Hippocampal formation (tissue), 2 donors: ENCODE measurements at regions not wholly inside any gene's neighbourhood (a gene's known extent, or its start where the extent isn't known, plus 50 kb on each side); places are given as distances from the start of the nearest gene placed in this dataset.
"Not testable (repeated sequence)": the region's sequence is repeated elsewhere in the genome, so short reads cannot be mapped to it uniquely, and the experiment has no call there.

ENCODE experiments used
- DNase-seq, 2 donors: peaks; one replicate each; lab custom pipeline; 2025; lab: John Stamatoyannopoulos, UW

DNA sequence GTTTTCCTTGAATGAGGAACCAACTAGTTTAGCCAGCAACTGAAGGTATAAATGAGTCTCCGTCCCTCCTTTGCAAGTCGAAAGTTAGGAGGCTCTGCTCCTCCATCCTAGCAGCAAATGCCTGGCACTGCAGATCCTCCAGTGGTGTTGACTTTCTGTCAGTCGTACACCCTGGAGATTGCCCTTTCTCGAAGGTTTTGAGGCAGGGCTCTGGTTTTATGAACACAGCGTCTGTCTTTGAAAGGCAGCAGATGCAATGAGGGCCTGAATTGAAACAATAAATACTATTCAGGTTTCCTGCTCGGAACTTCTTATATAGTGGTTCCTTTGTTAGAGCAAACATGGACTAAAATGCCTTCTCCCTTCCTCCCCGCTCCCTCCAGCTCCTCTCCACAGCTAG, 284.0 kb downstream of the TMEM38B start:
- peak; percentile 27 to 43 for DNase-seq

DNA sequence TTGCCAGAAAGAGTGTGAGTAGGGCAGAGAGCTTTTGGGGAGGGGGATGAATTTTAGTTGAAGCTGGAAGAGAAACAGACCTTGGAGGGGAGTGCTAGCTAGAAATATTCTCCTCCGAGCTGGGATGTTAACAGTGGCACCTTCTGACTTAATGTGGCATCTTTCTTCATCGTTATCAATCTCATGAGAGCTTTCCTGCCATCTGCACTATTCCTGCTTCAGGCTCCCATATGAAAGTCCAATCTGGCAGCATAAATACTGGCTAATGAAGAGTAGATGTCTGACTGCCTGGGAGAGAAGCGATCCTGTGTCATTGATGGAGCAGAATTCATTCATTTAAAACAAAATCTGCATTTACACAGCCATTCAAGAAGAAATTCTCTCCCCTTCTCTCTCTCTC, 284.5 kb downstream of the TMEM38B start:
- DNase-seq = no peak

DNA sequence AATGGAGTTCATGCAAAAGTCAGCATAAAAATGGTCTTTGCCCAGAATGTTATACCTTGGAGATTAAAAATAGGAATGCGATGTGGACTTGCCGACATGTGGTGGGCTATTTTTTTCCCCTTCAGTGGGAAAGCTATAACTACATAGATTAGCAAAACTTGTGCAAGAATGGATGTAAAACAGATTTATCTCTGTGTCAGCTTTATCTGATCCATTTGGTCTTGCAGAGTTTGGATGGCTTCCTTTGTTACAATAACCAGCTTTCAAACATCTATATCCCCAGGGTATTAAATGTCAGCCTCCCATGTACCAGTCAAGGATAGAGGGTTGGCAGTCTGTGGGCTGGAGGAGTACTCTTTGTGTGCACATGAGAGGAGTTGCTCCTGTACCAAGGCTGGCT, 284.9 kb downstream of the TMEM38B start:
- DNase-seq = no peak

DNA sequence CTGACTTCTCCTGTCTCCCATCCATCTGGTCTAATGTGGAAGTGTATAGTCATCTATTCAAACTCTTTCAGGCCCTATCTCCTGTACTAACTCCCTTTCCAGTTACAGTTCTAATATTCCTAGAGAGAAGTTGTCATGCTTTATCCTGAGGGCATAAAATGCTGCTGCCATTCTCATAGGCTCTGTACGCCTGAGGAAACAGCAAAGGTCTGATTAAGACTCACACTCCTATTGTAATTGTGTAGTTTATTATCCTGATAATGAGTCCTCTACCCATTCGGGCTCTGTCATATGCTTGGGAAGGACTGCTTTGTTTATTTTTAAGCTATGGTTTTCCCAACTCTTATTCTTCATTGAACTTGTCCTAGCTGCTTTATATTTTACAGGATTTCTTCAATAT, 290.4 kb downstream of the TMEM38B start:
- no peak for DNase-seq

DNA sequence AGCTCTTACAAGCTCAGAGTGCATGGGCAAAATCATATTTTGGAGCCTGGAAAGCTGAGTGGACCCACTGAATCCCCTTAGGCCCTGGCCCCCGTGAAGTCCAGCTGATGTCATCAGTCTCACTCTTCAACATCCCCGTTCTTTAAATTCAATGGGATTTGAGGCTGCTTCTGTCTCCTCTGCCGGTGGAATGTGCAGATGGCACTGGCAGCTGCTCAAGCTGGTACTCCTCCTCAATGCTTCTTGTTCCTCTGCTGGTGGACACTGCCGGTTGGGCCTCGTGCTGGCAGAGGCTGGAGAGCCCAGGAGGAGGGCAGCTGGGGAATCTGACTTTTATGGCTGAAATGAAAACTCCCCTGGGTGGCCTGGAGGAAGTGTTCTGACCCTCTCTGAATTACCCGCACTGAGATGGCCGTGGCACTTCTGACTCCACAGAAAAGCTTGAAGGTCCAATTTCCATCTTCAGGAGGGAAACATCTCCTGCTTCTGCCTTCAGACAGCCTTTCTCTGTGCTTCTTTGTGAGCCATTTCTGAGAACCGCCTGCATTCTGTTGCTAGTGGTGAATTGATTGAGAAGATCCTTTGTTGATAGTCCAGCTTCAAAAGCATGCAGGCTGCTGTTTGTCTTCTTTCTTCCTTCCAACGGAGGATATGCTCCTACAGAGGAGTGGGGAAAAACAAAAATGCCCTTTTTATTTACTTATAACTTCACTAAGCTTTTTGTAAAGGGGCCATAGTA, 298.9 kb downstream of the TMEM38B start:
- DNase-seq = peak; percentile 67 to 73

DNA sequence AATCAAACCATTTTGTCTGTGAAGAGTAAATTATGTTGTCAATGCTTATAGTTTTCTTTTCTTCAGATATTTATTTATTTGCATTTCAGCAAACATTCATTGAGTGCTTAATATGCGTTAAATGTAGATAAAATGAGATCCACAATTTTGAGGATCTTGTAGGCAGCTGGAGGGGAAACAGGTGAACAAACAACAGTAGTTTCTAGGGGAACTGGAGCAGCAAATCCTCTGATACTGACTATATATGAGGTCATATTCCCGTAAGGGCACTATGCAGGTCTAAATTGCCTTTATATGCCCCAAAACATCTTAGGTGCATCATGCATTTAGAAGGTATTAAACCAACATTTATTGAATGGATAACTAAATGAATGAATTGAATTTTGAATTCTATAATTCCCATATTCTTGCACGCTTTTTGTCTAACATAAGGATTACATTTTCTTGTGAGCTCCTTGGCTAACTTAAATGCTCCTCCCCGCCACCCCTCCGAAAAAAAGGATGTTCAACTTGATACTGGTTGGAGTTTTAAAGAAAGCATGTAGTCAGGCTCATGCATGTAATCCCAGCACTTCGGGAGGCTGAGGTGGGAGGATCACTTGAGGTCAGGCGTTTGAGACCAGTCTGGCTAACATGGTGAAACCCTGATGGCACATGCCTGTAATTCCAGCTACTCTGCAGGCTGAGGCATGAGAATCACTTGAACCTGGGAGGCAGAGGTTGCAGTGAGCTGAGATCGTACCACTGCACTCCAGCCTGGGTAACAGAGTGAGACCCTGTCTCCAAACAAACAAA, 299.8 kb downstream of the TMEM38B start:
- no peak for DNase-seq

DNA sequence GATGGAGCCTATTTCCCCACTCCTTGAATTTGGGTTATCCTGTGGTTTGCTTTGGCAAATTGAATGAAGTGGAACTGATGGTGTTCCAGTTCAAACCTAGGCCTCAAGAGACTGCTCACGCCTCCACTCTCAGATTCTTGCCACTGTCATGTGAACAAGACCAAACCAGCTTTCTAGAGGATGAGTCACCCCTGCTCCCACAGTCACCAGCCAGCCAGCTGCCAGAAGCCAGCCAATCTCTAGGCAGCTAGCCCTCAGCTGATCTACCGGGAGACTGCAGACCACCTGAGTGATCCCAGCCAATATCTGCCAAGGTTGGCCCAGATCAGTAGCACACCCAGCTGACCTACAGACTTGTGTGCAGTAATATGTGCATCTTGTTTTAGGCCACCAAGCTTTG, 300.6 kb downstream of the TMEM38B start:
- no peak for DNase-seq

DNA sequence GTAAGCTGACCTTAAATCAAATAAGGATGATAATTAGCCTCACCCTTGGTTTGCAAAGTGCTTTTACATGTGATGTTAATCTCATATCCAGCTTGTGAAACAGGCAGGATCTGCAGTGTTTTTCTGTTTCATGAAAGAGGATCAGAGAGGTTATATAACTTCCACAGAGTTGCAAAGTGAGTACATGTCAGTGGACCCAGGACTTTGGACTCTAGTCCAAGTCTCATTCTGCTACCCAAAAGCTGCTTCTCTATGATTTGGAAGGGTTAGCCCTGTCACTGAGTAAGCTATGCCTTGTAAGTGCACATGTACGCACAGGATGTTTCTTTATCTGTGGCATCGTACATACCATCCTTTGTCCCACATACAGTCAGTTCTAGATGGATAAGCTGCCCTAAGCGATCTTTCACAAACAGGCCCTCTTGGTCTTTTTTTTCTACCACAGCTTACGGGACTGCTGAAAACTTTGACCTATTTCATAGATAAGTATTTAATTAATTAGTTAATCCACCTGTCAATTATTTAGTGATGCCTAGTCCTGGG, 322.9 kb downstream of the TMEM38B start:
- no peak for DNase-seq

DNA sequence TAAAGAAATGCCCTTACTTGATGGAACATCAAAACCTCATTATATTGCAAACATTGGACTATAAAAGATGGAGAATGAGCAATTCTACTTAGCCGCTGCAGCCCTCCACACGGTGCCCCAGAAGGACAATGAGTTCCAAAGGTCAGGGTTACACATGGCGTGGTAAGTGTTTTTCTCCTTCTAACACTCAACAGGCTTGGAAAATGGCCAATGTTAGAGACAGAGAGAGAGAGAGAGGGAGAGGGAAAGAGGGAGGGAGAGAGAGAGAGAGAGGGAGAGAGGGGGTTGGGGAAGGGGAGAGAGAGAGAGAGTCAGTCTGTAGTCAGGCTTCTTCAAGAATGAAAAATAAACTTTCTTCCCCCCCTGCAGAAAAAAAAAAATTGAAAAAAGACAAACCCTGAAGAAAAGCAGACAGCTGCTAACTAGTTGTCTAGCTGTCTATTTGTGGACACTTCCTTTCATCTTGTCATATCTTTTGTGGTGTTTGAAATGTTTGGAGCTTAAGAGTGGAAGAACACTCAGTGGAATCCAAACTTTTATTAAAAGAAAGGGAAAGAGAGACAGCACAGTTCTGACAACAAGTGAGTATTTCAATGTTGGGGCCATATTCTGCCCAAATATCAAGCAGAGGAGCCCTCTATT, 324.8 kb downstream of the TMEM38B start:
- DNase-seq = peak in 1 of 2 donors; percentile 2

DNA sequence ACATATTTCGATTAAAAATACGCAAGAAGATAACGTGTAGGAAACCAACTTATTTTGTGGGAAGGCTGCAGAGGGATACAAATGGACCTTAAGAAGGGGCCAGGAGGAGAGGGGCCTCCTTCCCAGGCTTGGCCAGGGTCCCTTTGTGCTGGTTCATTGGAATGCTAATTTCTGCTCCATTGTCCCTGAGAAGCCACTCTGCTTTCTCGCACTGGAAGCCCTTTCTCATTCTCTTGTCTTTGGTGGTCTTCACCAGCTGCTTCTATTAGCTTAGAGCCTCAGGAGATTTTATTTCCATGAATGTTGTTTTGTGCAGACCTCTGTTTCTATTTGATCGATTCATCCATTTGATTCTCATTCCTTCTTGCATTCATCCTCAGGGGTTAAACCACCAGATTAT, 325.4 kb downstream of the TMEM38B start:
- DNase-seq = no peak

DNA sequence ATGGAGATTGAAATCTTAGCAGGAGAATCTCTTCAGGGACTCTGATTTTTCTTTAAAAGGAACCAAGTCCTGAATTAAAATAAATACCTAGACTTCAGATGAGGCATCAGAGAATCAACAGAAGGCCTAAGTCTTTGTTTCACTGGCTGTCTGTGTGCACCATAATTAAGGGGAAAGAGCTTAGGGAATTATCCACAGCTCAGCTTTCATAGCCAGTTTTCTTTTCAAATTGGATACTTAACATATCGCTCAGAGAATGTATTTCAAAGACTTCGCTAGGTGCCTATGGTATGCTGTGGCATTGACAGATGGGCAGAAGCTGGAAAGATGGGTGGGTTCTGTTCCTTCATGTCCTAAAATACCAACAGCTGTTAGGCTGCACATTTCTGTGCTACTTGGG, 325.8 kb downstream of the TMEM38B start:
- no peak for DNase-seq

DNA sequence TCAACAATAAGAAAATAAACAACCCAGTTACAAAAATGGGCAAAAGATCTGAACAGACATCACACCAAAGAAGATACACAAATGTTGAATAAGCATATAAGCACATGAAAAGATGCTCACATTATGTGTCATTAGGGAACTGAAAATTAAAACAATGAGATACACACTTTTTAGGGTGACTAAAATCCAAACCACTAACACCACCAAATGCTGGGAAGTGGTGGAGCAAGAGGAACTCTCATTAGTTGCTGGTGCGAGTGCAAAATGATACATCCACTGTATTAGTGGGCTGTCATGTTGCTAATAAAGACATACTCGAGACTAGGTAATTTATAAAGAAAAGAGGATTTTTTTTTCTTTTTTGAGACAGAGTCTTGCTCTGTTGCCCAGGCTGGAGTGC, 329.1 kb downstream of the TMEM38B start:
- no peak for DNase-seq

DNA sequence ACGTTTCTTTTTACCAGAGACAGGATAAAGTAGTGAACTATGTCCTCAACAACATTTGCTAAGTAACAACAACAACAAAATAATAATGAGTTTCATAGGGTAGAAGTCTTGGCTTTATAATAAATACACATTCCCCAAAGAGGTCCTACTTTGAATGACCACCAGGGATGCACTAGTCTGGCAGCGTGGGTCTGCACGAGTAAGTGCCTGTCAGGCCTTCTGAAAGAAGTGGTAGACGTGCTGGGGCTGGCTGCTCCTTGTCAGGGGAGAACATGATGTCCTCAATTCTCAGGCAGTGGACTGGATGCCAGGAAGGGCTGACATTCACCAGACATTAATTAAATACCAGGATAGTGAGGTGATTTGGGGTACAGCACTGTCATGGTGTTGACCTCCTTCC, 331.1 kb downstream of the TMEM38B start:
- DNase-seq = no peak

DNA sequence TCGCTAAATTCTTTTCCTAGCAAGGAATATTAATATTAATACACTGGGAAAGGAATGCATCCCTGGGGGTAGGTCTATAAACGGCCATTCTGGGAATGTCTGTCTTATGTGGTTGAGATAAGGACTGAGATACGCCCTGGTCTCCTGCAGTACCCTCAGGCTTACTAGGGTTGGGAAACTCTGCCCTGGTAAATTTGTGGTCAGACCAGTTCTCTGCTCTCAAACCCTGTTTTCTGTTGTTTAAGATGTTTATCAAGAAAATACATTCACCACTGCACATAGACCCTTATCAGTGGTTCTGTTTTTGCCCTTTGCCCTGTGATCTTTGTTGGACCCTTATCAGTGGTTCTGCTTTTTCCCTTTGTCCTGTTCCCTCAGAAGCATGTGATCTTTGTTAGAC, 335.8 kb downstream of the TMEM38B start:
- not testable (repeated sequence) for DNase-seq

DNA sequence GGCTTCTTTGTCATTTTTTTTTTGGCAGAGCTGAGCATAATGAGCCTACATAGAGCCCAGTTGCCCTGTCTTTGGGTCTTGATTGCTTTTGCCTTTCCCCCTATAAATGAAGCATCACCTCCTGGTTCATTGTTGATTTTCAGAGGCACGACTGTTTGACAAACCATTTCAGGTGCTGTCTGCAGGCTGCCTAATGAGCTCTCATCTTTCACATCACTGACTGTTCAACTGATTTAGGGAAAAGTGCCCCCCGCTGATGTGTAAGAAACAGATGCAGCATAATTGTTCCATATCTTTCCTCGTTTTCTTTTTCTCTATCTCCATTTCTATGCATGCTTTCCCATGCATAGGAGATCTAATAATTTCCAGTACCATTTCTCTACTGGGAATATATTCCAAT, 338.6 kb downstream of the TMEM38B start:
- no peak for DNase-seq

DNA sequence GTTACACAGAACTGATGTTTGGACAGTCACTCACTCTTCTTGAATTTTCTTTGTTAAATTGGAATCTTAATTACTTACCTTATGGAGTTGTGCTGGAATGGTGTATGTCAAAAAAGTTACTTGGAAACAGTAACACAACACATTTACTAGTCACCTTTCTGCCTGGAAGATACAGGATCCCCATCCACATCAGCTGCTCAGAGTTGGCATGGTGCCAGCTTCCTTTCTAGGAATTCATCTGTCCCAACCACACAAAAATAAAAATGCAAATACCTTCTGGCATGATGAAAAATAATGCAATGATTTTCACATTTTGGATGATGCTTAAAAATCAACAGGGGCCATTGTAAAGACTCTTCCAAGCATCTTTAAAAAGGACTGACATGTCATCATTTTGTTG, 341.5 kb downstream of the TMEM38B start:
- no peak for DNase-seq

DNA sequence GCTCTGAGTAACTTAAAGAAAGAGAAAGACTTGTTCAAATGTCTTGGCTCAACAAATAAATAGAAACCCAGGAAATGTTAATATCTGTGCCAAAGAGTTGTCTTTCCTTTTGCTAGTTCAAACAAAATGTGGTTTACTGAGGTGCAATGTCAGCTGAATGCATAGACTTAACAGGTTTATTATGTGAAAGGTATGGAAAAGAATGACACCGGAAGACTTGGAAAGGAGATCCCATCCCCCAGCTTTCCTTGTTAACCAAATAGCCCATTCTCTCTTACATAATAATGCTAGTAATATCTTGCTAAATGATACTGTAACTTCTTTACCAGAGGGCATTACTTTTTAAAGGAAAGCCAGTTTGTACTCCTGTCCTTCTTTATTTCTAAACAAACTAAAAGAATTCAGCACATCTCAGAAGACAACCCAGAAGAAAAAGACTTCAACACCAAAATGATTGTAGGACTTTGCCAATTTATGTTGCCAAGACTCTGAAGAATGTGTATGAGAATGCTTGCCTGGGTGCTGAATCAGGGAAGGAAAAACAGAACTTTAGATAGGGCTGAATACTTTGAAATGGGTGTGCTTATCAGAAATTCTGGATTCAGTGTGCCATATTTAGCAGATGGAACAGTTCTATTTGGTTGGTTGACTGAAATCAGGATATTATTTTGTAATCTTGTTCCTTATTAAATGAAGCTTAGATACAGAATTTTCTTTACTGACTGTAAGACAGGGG, 344.1 kb downstream of the TMEM38B start:
- DNase-seq = no peak

DNA sequence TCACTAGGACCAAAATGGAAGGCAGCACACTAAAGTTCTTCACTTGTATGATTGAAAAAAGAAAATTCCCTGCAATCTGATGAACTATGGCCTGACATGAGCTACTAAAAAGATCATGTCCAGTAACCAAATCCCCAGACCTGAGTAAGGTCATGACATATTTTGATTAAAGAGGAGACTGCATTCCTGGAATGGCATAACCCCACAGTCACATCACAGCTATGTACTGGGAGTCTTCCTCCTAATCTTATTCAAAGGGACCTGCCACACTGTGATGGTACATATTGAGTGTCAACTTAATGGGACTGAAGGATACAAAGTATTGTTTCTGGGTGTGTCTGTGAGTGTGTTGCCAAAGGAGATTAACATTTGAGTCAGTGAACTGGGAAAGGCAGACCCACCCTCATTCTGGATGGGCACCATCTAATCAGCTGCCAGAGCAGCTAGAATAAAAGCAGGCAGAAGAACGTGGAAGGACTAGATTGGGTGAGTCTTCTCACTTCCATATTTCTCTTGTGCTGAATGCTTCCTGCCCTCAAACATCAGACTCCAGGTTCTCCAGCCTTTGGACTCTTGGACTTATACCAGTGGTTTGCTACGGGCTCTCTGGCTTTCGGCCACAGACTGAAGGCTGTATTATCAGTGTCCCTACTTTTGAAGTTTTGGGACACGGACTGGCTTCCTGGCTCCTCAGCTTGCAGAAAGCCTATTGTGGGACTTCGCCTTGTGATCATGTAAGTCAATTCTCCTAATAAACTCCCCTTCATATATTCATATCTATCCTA, 345.0 kb downstream of the TMEM38B start:
- no peak for DNase-seq

DNA sequence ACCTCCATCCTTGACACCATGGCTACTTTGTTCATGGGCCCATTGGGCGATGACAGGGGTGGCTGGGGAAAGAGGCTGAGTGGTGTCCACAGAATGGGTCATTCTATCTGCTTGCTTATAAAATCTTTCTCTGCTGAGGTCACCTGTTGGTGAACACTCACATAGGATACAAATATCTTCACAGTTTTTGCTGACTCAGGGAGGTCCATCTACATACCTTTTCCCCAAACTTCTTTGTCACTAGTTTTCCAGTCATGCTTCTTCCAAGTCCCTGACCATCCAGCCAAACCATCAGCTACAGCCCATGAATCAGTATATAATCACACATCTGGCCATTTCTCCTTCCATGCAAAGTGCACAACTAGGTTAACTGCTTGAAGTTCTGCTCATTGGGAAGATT, 347.6 kb downstream of the TMEM38B start:
- not testable (repeated sequence) for DNase-seq

DNA sequence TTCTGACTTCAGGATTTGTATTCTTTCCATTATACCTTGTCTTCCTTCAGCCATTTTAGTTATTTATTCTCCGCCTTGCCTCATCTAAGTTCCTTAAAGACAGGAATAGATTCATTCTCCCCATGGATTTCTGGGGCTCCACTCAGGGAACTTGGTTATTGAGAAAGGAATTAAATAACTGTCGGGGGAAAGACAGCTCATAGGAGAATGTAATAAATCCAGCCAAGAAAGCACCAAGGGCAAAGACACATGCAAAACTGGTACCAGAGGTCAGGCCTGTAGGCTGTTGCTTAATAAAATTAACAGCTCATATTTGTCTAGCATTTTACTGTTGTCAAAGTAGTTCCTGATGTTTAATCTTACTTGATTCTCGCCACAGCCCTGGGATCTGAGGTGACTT, 357.2 kb downstream of the TMEM38B start:
- DNase-seq = no peak

DNA sequence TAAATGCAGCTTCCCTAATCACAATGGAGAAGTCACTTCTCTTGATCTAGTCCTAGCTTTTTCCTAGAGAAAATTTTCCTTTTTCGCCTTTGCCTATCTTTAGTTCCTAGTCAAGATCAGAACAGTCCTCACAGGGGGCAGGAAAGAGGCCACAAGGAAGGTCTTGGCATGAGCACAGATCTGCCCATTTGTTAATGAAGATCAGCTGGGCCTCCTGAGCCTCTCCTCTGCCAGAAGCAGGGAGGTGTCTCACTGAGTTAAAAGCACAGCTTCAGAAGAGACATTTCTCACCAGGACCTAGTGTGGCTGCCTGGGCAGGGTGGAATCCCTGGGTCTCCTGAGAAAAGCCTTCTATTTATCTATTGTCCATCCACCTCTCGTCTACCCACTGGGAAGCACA, 357.8 kb downstream of the TMEM38B start:
- no peak for DNase-seq
